ENCODE measurements at regions not wholly inside any gene's neighbourhood (a gene's known extent, or its start where the extent isn't known, plus 50 kb on each side); places are given as distances from the start of the nearest gene placed in this dataset.

DNA sequence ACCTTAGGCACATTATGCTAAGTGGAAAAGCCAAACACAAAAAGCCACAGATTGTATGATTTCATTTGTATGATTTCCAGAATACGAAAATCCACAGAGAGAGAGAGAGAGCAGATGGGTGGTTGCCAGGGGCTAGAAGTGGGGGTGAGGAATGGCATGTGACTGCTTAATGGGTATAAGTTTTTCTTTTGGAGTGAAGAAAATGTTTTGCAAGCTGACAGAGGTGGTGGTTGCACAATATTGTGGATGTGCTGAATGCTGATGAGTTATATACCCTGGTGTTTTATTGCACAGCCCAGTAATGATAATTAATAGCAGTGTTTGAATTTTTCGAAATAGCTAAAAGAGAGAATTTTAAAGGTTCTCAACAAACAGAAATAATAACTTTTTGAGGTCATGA is 386.1 kb upstream of the HS3ST1 start:
- Histone ChIP-seq H3K36me3 (ENCODE audit: insufficient read depth) (no peaks in the 10 kb centered on the region), H3F3A (replicated peaks; ENCODE audit: low read depth) (no peaks in the 10 kb centered on the region), H3K4me3 (no peak overlapping the region), H3K79me2 (replicated peaks; ENCODE audit: insufficient read depth) (no peaks in the 10 kb centered on the region), H3K27ac (ENCODE audit: low read depth) (no peak overlapping the region), H3K4me1 (ENCODE audit: insufficient read depth) (no peaks in the 10 kb centered on the region), H2AFZ (no peak overlapping the region), H3K27me3 (ENCODE audit: insufficient read depth) (no peaks in the 10 kb centered on the region), H3K9me2 (ENCODE audit: insufficient read depth) (no peaks in the 10 kb centered on the region; the same call in 1 of the 2 replicates), H3K4me2 (no peak overlapping the region), H4K20me1 (replicated peaks; ENCODE audit: insufficient read depth) (no peaks in the 10 kb centered on the region)
- ATAC-seq, result no peak
- Mint-ChIP-seq H3K9me3 (no peaks in the 10 kb centered on the region), H3K27me3 (ENCODE audit: insufficient read depth, low read depth, poor library complexity) (no peaks in the 10 kb centered on the region), H3K36me3 (ENCODE audit: low read depth) (peaks cover 4% of the 10 kb centered on the region; the same call in 1 of the 3 replicates), H3K4me1 (no peaks in the 10 kb centered on the region), H3K4me3 (no peak overlapping the region), H3K27ac (no peak overlapping the region)
- no peak for DNase-seq (ENCODE audit: low spot score)
- no peak for TF ChIP-seq POLR2AphosphoS5 (IDR thresholded peaks at IDR 0.05; ENCODE audit: low read depth)
- TF ChIP-seq, protein P1, sequence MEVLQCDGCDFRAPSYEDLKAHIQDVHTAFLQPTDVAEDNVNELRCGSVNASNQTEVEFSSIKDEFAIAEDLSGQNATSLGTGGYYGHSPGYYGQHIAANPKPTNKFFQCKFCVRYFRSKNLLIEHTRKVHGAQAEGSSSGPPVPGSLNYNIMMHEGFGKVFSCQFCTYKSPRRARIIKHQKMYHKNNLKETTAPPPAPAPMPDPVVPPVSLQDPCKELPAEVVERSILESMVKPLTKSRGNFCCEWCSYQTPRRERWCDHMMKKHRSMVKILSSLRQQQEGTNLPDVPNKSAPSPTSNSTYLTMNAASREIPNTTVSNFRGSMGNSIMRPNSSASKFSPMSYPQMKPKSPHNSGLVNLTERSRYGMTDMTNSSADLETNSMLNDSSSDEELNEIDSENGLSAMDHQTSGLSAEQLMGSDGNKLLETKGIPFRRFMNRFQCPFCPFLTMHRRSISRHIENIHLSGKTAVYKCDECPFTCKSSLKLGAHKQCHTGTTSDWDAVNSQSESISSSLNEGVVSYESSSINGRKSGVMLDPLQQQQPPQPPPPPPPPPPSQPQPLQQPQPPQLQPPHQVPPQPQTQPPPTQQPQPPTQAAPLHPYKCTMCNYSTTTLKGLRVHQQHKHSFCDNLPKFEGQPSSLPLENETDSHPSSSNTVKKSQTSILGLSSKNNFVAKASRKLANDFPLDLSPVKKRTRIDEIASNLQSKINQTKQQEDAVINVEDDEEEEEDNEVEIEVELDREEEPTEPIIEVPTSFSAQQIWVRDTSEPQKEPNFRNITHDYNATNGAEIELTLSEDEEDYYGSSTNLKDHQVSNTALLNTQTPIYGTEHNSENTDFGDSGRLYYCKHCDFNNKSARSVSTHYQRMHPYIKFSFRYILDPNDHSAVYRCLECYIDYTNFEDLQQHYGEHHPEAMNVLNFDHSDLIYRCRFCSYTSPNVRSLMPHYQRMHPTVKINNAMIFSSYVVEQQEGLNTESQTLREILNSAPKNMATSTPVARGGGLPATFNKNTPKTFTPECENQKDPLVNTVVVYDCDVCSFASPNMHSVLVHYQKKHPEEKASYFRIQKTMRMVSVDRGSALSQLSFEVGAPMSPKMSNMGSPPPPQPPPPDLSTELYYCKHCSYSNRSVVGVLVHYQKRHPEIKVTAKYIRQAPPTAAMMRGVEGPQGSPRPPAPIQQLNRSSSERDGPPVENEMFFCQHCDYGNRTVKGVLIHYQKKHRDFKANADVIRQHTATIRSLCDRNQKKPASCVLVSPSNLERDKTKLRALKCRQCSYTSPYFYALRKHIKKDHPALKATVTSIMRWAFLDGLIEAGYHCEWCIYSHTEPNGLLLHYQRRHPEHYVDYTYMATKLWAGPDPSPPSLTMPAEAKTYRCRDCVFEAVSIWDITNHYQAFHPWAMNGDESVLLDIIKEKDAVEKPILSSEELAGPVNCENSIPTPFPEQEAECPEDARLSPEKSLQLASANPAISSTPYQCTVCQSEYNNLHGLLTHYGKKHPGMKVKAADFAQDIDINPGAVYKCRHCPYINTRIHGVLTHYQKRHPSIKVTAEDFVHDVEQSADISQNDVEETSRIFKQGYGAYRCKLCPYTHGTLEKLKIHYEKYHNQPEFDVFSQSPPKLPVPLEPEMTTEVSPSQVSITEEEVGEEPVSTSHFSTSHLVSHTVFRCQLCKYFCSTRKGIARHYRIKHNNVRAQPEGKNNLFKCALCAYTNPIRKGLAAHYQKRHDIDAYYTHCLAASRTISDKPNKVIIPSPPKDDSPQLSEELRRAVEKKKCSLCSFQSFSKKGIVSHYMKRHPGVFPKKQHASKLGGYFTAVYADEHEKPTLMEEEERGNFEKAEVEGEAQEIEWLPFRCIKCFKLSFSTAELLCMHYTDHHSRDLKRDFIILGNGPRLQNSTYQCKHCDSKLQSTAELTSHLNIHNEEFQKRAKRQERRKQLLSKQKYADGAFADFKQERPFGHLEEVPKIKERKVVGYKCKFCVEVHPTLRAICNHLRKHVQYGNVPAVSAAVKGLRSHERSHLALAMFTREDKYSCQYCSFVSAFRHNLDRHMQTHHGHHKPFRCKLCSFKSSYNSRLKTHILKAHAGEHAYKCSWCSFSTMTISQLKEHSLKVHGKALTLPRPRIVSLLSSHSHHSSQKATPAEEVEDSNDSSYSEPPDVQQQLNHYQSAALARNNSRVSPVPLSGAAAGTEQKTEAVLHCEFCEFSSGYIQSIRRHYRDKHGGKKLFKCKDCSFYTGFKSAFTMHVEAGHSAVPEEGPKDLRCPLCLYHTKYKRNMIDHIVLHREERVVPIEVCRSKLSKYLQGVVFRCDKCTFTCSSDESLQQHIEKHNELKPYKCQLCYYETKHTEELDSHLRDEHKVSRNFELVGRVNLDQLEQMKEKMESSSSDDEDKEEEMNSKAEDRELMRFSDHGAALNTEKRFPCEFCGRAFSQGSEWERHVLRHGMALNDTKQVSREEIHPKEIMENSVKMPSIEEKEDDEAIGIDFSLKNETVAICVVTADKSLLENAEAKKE (CRISPR knock-in tag; IDR thresholded peaks at IDR 0.05), result no peak
- TF ChIP-seq, protein P2, sequence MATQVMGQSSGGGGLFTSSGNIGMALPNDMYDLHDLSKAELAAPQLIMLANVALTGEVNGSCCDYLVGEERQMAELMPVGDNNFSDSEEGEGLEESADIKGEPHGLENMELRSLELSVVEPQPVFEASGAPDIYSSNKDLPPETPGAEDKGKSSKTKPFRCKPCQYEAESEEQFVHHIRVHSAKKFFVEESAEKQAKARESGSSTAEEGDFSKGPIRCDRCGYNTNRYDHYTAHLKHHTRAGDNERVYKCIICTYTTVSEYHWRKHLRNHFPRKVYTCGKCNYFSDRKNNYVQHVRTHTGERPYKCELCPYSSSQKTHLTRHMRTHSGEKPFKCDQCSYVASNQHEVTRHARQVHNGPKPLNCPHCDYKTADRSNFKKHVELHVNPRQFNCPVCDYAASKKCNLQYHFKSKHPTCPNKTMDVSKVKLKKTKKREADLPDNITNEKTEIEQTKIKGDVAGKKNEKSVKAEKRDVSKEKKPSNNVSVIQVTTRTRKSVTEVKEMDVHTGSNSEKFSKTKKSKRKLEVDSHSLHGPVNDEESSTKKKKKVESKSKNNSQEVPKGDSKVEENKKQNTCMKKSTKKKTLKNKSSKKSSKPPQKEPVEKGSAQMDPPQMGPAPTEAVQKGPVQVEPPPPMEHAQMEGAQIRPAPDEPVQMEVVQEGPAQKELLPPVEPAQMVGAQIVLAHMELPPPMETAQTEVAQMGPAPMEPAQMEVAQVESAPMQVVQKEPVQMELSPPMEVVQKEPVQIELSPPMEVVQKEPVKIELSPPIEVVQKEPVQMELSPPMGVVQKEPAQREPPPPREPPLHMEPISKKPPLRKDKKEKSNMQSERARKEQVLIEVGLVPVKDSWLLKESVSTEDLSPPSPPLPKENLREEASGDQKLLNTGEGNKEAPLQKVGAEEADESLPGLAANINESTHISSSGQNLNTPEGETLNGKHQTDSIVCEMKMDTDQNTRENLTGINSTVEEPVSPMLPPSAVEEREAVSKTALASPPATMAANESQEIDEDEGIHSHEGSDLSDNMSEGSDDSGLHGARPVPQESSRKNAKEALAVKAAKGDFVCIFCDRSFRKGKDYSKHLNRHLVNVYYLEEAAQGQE (IDR thresholded peaks at IDR 0.05; ENCODE audit: unreplicated experiment), result no peak
- TF ChIP-seq ZNF114 (CRISPR knock-in tag; IDR thresholded peaks at IDR 0.05), result no peak
- no peak for TF ChIP-seq NANOG (IDR thresholded peaks at IDR 0.05; ENCODE audit: borderline replicate concordance)
